ENCODE measurements at regions not wholly inside any gene's neighbourhood (a gene's known extent, or its start where the extent isn't known, plus 50 kb on each side); places are given as distances from the start of the nearest gene placed in this dataset.

DNA sequence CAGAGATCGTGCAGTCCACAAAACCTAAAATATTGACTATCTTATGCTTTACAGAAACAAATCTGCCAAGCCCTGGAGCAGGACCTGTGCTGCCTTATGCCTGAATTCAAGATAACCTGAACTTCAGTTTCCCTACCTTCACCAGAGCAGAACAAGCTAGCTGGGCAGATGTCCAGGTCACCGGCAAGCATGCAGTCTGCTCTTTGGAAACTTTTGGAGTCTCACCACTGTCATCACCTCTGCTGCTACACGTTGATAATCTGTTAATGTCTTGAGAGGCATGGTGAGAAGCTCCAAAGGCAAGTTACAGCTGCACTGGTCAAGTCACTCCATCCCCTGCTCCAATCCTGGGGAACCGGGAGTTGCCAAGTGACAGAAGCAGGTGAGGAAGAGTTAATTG is 354.2 kb downstream of the RBM43 start:
- no peak for DNase-seq (ENCODE audit: low read depth)
- no peak overlapping the region for H3K4me3 ChIP-seq (ENCODE audit: low read depth, low read length)
- TF ChIP-seq, protein P1, sequence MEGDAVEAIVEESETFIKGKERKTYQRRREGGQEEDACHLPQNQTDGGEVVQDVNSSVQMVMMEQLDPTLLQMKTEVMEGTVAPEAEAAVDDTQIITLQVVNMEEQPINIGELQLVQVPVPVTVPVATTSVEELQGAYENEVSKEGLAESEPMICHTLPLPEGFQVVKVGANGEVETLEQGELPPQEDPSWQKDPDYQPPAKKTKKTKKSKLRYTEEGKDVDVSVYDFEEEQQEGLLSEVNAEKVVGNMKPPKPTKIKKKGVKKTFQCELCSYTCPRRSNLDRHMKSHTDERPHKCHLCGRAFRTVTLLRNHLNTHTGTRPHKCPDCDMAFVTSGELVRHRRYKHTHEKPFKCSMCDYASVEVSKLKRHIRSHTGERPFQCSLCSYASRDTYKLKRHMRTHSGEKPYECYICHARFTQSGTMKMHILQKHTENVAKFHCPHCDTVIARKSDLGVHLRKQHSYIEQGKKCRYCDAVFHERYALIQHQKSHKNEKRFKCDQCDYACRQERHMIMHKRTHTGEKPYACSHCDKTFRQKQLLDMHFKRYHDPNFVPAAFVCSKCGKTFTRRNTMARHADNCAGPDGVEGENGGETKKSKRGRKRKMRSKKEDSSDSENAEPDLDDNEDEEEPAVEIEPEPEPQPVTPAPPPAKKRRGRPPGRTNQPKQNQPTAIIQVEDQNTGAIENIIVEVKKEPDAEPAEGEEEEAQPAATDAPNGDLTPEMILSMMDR (conservative IDR thresholded peaks at IDR 0.05; ENCODE audit: low read depth, low read length) = no peak

DNA sequence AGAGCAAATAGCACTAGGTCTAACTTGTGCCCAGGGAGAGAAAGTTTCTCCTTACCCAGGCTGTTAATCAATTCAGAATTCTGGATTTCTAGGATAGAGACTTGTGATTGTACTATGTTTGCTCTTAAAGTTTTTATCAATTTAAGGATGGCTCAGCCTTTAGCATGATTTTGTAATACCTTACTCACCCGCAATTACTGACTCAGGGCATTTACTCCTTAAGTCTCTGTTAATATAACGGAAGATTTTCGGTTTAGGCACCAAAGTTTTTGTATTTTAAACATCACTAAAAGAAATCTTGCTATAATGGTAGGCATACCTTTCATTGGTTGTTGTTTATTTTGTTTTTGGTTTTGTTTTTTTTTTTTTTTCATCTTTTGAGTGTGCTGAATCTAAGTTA is 358.2 kb downstream of the RBM43 start:
- H3K4me3 ChIP-seq (ENCODE audit: low read depth, low read length) = no peak overlapping the region
- TF ChIP-seq, protein P1 (conservative IDR thresholded peaks at IDR 0.05; ENCODE audit: low read depth, low read length) = no peak
- no peak for DNase-seq (ENCODE audit: low read depth)

DNA sequence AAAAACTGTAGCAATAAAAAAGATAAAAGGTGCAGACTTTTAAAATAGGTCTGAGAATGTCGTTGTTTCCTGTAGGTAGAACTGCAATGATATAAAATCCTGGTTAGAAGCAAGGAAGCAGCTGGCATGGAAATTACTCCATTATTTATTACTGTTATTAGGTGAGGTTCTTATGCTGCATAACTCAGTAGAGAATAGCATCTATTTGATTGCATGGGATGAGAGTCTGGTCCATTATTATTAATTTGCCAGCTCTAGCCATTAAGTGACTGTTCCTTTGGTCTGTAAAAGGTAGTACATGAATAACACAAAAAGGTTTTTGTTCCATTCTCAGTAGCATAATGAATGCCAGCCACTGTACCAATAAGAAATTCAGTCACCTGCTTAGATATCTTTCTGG is 358.6 kb downstream of the RBM43 start:
- H3K4me3 ChIP-seq (ENCODE audit: low read depth, low read length) = no peak overlapping the region
- TF ChIP-seq, protein P1 (conservative IDR thresholded peaks at IDR 0.05; ENCODE audit: low read depth, low read length) = no peak
- no peak for DNase-seq (ENCODE audit: low read depth)

DNA sequence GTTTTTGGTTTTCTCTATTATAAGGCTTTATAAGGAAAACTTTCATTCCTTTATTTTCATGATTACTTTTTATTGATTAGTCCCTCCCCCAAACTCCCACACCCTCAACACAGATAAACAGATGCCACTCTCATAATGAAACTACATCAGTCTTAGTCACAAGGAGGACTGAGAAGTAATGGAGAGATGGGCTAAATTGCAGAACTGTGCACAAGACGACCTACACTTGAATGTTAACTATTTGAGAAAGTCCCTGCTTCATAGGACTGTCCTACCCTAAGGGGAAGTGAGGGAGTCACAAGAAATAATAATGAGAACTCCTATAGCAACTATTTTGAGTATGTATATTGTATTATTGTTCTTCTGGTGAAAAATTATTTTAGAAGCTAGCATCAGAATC is 360.8 kb downstream of the RBM43 start:
- TF ChIP-seq, protein P1 (conservative IDR thresholded peaks at IDR 0.05; ENCODE audit: low read depth, low read length) = no peak
- H3K4me3 ChIP-seq (ENCODE audit: low read depth, low read length) = no peak overlapping the region
- DNase-seq (ENCODE audit: low read depth) = no peak

DNA sequence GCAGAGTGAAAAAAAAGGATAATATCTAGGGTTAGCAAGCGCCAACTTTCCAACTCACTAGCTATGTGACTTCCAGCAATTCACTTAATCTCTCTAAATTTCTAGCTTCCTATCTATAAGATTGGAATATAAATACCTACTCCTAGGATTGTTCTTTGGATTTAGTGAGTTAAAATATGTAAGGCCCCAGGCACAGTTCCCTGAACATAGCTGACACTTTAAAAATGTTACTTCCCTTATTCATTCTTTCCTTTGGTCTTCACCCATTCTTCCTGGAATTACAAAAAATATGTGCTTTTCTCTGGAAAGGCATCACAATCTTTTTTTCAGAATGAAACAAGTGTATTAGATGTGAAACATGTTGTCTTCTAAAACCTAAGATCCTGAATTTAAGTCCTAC is 365.7 kb downstream of the RBM43 start:
- TF ChIP-seq, protein P1 (conservative IDR thresholded peaks at IDR 0.05; ENCODE audit: low read depth, low read length) = no peak

DNA sequence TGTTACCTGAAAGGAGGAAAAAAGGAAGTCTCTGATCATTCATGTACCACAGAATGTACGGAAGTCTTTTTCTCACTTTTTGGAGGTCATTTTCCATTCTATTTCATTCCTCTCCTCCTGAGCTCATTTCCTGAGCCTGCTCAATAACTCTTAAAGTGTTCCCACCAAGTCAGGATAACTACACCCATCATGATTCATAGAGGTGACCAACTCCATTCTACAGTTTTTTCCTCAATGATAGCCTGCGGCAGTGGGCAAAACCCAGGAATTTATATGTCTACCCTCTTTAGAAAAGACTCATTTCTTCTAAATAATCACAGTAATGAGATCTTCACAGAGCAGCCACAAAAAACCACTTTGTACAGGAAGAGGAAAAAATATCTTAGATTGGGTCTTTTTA is 372.5 kb downstream of the RBM43 start:
- DNase-seq (ENCODE audit: low read depth) = no peak
- TF ChIP-seq, protein P1 (conservative IDR thresholded peaks at IDR 0.05; ENCODE audit: low read depth, low read length) = no peak
- no peak overlapping the region for H3K4me3 ChIP-seq (ENCODE audit: low read depth, low read length)

More for the DNA sequence above, 365.7 kb downstream of the RBM43 start:
- DNase-seq (ENCODE audit: low read depth) = no peak
- H3K4me3 ChIP-seq (ENCODE audit: low read depth, low read length) = no peak overlapping the region

DNA sequence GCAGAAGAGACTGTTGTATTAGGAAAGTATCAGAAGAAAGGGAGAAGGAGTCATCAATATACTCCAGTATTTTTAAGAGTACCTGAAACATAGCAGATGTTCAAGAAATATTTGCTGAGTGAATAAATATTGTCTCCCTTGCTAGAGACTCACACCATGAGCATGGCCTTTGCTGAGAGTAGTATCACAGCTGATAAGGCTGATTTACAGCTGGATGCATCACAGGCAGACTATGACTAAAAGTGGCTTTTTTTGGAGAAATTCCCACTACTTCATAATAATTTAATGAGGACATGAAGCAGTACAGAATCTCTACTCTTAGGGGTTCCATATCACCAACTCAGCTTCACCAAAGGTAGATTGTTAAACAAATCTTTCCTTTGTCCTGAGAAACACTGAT is 373.3 kb downstream of the RBM43 start:
- TF ChIP-seq, protein P1 (conservative IDR thresholded peaks at IDR 0.05; ENCODE audit: low read depth, low read length) = no peak
- H3K4me3 ChIP-seq (ENCODE audit: low read depth, low read length) = no peak overlapping the region
- DNase-seq (ENCODE audit: low read depth) = peak; percentile 35
